ENCODE measurements at regions not wholly inside any gene's neighbourhood (a gene's known extent, or its start where the extent isn't known, plus 50 kb on each side); places are given as distances from the start of the nearest gene placed in this dataset.

DNA sequence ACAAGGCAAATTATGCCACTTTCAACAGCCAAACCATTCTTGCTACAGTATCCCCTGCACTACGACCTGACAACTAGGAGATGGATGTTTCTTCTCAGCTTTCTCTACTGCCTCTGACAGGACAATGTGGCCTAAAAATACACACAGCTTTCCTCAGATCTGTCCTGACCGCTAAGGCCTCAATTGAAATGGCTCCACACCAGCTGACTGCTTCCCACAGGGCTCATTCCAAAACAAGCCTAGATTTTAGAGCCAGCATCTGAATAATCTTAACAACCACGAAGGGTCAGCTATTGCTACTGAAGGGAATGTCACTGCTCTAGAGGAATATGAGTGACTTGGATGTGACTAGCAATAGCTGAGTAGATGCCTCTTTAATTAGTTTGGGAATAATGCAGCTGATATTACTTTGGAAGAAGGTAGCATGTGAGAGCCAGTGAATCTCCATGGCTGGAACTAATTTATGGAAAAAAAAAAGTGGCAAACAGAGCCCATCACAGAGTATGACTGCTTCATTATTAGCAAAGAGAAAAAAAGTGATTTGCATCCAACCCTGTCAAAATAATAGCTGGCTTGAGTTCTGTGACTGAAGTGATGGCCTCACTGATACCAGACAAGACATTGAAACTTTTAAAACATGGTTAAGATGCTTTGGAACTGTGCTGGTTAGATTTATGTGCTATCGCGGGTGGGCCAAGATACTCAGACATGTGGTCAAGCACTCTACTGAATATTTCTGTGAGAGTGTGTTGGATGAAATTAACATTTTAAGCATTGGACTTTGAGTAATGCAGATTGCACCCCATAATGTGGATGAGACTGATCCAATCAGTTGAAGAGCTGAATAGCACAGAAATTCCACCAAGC lies 450.2 kb downstream of the NR2F1-AS1 start:
- DNase-seq (ENCODE audit: low spot score) = no peak
- no peak for TF ChIP-seq CTCF (IDR thresholded peaks at IDR 0.05; ENCODE audit: extremely low read depth, missing control alignments)

DNA sequence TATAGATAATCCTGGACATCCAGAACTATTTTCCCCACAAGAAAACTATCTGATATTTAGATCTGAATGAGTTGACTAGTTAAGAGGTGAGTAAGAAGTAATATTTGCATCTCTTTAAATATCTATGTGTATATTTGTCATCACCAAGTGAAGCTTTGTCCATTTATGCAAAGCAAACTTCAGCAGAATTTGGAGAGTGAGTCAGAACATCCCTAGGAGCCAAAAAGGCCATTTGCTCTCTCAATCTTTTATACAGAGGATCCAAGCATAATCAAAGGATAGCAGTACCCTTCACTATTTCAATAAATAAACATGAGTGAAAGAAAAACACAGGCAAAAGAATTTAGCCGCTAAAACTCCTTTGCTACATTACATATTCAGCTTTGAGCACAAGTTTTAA lies 454.4 kb downstream of the NR2F1-AS1 start:
- DNase-seq (ENCODE audit: low spot score) = no peak

DNA sequence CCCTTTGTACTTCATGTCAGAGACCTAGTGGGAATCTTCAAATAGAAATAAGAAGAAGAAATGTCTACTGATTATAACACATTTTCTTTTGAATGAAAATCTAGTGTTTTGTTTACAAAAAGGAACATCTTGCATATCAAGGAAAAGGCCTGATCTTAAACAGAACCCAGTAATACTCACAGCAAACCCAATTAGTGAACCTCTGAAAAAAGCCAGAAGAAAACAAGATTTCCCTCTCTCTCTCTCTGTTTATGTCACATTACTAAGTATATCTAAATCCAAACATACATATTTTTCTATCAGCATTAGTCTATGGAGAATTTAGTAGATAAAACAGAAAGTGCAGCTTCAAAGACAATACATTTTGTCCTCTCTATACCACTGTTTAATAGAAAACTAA lies 457.9 kb downstream of the NR2F1-AS1 start:
- TF ChIP-seq CTCF (IDR thresholded peaks at IDR 0.05; ENCODE audit: extremely low read depth, missing control alignments) = no peak
- DNase-seq (ENCODE audit: low spot score) = no peak

More for the DNA sequence above, 454.4 kb downstream of the NR2F1-AS1 start:
- TF ChIP-seq CTCF (IDR thresholded peaks at IDR 0.05; ENCODE audit: extremely low read depth, missing control alignments) = no peak

- DNase-seq (ENCODE audit: low spot score) = no peak
- TF ChIP-seq CTCF (IDR thresholded peaks at IDR 0.05; ENCODE audit: extremely low read depth, missing control alignments) = no peak
Observed at GRCh38 chr5:93122446-93122845, 458.6 kb downstream of the NR2F1-AS1 start.

GRCh38 chr5:93120771-93121170 lies 460.2 kb downstream of the NR2F1-AS1 start:
- DNase-seq (ENCODE audit: low spot score) = no peak
- TF ChIP-seq CTCF (IDR thresholded peaks at IDR 0.05; ENCODE audit: extremely low read depth, missing control alignments) = no peak

DNA sequence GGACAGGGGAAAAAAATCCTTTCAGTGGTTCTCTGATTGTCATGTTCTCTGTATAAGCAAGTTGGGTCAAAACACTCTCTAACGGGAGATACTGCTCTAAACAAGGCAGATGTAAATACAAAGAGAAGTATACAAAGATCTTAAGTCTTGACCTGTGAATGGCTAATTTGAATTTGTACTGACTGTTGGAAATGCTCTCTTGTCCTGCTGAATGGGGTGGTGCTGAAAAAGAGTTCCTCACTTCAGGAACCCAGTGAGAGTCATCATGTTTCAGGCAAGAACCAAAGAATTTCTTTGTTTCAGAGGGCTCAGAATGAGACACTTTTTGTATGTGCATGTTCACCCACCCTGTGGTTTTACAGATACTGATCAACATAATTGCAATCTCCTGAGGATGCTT lies 461.0 kb downstream of the NR2F1-AS1 start:
- TF ChIP-seq CTCF (IDR thresholded peaks at IDR 0.05; ENCODE audit: extremely low read depth, missing control alignments) = no peak
- no peak for DNase-seq (ENCODE audit: low spot score)

DNA sequence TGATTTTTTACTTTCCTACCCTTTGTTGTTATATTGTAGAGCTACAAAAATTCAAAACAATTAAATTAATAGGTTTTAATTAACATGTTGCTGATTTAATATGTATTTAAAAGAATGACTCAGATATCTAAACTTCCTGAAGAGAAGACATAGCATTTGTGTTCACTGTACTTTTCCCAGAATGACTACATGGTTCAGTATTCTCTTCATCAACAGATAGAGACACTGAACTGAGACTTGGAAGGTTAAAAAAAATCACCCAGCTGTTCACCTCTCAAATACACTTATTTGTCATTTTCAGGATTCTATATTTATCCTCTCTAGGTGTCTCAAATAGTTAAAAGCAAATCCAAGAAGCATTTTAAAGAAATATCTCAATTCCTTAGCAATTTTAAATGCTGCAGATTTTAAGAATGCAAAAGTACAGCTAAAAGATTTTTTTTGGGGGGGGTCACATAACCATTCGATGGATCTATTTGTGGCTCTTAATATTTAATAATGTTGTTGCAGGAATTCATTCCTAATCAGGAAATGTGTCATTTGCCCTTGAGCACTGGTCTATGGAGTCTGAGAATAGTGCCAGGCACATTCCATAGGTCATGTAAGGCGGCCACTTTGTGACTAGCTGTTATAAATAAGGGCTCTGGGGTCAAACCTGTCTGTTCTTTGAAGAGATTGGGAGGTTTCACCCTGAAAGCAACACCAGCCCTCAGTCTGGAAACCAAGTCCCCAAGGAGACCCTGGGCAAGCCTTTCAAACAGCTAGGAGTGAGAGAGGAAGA lies 463.1 kb downstream of the NR2F1-AS1 start:
- no peak for TF ChIP-seq CTCF (IDR thresholded peaks at IDR 0.05; ENCODE audit: extremely low read depth, missing control alignments)
- no peak for DNase-seq (ENCODE audit: low spot score)

All from GM20000 (cell line).